ENCODE measurements at regions not wholly inside any gene's neighbourhood (a gene's known extent, or its start where the extent isn't known, plus 50 kb on each side); places are given as distances from the start of the nearest gene placed in this dataset.

GRCh38 chr11:13117344-13117743, 108.2 kb downstream of the RASSF10 start:
- TF ChIP-seq POLR2A (IDR thresholded peaks at IDR 0.05; ENCODE audit: low read length), result no peak
- TF ChIP-seq GATA1 (IDR thresholded peaks at IDR 0.05; ENCODE audit: low read depth, low read length), result no peak

Data from erythroblast (primary cell).